A673 (cell line): ENCODE measurements at regions not wholly inside any gene's neighbourhood (a gene's known extent, or its start where the extent isn't known, plus 50 kb on each side); places are given as distances from the start of the nearest gene placed in this dataset.

Experiments used
- CTCF ChIP-seq: fragments of 300-800, 200-600 bp; sonication (generic); conservative IDR thresholded peaks from 2 replicates; pipeline ENCODE4 v1.5.1; 2017; ENCODE audit warnings: low read depth, mild to moderate bottlenecking, antibody characterized with exemption, low read length, moderate library complexity, mixed read lengths
- EZH2 ChIP-seq: fragments of 200-600 bp; sonication (generic); IDR thresholded peaks from 2 replicates; pipeline ENCODE4 v1.6.1; 2017; ENCODE audit warnings: borderline replicate concordance, low read depth, mild to moderate bottlenecking, mixed read lengths, antibody characterized with exemption, low read length; ENCODE audit not compliant: poor library complexity, severe bottlenecking

- TF ChIP-seq CTCF (no peak), EZH2 (no peak)
These were observed 196.9 kb downstream of the MYCN start for GRCh38 chr2:16137080-16137755.
